GM10266 (cell line): ENCODE measurements at regions not wholly inside any gene's neighbourhood (a gene's known extent, or its start where the extent isn't known, plus 50 kb on each side); places are given as distances from the start of the nearest gene placed in this dataset.

ENCODE experiments used
- DNase-seq: peaks from one replicate; pipeline ENCODE4 v3.0.0; 2012; ENCODE audit errors: extremely low spot score
- TF ChIP-seq, protein P1 (sequence below): IDR thresholded peaks from 2 replicates; pipeline ENCODE4 v1.5.1; 2012; ENCODE audit warnings: mild to moderate bottlenecking, low read depth; ENCODE audit not compliant: control insufficient read depth, insufficient read depth; ENCODE audit errors: missing control alignments

DNA sequence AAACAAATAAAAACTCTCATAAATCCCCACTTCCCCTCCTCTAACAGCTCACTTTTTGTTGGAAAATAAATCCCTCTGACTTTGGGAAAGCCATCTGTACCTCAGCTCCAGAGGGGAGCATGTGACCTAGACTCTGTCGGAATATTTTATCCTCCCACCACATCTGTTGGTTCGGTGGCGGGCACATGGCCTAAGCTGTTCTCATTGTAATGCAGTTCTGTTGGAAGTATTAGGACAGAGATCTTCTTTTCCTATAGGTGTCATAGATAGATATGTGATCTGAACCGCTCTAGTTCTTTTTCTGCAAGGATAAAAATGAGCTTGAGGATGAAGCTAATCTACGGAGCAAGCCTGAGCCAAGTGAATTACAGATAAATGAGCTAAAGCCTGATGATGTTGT is 50.5 kb upstream of the EPS8L3 start:
- no peak for DNase-seq
- TF ChIP-seq, protein P1, sequence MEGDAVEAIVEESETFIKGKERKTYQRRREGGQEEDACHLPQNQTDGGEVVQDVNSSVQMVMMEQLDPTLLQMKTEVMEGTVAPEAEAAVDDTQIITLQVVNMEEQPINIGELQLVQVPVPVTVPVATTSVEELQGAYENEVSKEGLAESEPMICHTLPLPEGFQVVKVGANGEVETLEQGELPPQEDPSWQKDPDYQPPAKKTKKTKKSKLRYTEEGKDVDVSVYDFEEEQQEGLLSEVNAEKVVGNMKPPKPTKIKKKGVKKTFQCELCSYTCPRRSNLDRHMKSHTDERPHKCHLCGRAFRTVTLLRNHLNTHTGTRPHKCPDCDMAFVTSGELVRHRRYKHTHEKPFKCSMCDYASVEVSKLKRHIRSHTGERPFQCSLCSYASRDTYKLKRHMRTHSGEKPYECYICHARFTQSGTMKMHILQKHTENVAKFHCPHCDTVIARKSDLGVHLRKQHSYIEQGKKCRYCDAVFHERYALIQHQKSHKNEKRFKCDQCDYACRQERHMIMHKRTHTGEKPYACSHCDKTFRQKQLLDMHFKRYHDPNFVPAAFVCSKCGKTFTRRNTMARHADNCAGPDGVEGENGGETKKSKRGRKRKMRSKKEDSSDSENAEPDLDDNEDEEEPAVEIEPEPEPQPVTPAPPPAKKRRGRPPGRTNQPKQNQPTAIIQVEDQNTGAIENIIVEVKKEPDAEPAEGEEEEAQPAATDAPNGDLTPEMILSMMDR = no peak
